DOHH2 (cell line): ENCODE measurements at regions not wholly inside any gene's neighbourhood (a gene's known extent, or its start where the extent isn't known, plus 50 kb on each side); places are given as distances from the start of the nearest gene placed in this dataset.

Experiments used
- CTCF ChIP-seq: fragments of 200-600 bp; sonication (generic); IDR thresholded peaks from one replicate; pipeline ENCODE4 v1.5.1; 2014; ENCODE audit warnings: antibody characterized with exemption, mild to moderate bottlenecking, low read depth, low read length; ENCODE audit not compliant: poor library complexity, severe bottlenecking
- EZH2phosphoT487 ChIP-seq: fragments of 200-600 bp; sonication (generic); IDR thresholded peaks from 2 replicates; pipeline ENCODE4 v1.6.1; 2017; ENCODE audit warnings: borderline replicate concordance, mild to moderate bottlenecking, antibody characterized with exemption, low read length, moderate library complexity, mixed read lengths

DNA sequence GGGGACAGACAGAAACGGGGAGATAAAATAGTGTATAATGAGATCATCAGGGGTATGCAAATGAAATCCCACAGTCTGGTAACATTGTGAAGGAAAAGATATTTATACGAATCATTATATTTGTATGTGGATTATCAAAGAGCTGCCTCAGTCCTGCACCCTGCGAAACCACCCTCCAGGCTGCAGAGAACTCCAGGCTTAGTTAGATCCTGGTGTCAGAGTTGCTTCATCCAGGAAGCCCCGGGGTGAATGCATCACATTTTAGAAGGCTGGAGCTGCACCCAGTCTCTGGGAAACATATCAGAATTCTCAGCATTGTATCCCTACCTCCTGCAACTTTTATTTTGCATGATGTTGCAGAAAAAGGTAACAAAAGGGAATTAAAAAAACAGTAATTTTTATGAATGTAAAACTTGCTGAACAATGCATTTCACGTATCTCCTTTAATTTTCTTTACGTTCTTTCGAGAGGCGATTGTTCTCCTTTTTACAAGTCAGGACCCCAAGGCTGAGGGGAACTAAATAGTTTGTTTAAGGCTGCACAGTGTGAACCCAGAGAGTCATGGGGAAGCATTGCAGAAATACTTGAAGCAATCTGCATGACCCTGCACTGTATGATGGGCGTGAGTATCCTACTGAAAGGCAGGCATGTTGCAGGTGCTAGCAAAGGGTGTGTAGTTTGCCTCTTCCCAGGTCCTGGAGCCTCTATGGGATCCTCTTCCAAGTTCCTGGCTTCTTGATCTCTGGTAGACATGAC lies 299.5 kb upstream of the CLNK start:
- no peak for TF ChIP-seq CTCF
- TF ChIP-seq EZH2phosphoT487: no peak
